Activated T-cell treated with anti-CD3 and anti-CD28 coated beads, Interleukin-2, amount 50 U/mL, for 48 hours (primary cell): ENCODE measurements at regions not wholly inside any gene's neighbourhood (a gene's known extent, or its start where the extent isn't known, plus 50 kb on each side); places are given as distances from the start of the nearest gene placed in this dataset.
"Not testable (repeated sequence)": the region's sequence is repeated elsewhere in the genome, so short reads cannot be mapped to it uniquely, and the experiment has no call there.

ENCODE experiments used
- DNase-seq, 2 experiments: peaks; one replicate each; pipeline ENCODE4 v3.0.0-alpha.2; 2020

DNA sequence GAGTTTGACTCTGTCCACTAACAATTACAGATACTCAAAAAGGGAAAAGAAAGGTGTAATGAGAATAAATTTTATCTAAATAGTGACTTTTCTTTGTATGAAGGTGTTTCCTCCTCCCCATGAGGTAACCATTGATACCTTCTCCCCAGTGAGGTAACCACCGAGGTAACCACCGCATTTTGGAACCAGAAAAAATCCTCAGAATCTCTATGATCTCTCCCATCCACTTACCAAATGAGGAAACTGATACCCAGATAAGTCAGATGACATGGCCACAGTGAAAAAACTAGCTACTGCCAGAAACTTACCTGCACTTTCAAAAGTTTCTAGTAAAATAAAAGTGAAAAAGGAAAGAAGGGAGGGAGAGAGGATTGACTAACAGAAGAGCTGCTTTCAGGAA is 124.0 kb upstream of the FNDC3A start:
- no peak for DNase-seq

DNA sequence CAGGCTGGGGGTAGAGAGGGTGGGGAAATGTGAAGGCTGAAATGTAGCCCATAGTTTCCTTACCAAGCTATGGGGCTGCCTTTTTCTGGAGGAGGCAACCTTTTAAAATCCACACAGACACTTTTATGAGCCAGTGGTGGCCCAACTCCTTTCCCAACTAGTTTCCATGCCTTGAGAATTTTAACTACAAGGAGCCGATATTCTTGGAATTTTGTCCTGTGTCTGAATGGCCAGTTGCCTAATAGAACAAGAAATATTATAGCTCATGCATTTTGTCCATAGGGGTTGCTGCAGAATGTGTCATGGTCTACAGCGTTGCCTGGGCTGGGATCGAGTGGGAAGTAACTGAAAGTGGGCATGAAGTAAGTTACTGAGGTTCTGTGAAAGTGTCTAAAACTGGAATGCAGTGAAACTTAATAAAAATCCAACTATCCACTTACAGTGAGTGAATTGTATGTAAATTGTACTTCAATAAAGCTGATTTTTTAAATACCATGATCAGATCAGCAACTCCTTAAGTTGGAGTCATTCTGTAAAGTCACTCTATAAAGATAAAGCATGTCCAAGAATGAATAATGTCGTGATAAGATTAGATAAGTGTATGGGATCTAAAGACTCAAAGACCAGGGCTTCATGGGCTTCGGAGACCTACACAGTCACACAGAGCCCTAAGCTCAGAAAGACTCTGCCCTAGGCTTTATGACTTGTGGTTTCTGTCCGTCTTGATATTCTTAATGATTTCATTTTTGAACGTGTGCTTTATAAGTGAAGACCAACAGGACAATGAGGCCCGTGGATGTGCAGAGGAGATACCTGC is 122.6 kb upstream of the FNDC3A start:
- DNase-seq: no peak

DNA sequence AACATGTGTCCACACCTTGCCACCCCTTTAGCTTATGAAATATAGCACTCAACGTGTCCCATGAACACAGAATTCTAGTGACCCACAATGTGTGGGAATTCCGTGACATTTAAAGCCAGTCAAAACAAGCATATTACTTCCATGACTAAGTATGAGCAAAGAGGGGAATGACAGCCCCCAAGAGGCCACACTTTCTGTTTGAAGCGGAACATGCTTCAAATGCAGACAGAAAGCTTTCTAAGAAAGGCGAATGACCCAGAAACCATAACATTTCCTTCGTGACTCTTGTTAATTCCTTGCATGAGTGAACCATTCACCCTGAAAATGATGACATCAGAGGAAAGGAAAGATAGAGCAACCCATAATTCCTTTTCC is 122.0 kb upstream of the FNDC3A start:
- peak; percentile 60 to 61 for DNase-seq

DNA sequence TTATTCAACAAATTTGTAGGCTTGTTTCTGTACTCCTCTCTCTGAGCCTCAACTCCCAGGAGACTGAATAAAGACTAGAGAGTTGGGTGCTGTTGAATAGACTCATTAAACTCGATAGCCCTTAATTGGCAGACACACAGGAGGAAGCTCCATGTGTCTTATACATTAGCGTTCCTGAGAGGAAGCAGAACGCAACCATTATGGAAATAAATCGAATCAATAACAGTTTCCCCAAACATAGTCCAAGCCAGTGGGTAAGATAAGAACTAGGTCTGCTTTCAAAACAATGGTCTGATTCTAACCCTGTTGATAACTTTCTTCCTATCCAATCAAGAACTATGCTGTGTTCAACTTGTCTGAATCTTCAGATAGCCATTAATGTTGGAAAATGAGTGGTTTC is 118.1 kb upstream of the FNDC3A start:
- DNase-seq: no peak

DNA sequence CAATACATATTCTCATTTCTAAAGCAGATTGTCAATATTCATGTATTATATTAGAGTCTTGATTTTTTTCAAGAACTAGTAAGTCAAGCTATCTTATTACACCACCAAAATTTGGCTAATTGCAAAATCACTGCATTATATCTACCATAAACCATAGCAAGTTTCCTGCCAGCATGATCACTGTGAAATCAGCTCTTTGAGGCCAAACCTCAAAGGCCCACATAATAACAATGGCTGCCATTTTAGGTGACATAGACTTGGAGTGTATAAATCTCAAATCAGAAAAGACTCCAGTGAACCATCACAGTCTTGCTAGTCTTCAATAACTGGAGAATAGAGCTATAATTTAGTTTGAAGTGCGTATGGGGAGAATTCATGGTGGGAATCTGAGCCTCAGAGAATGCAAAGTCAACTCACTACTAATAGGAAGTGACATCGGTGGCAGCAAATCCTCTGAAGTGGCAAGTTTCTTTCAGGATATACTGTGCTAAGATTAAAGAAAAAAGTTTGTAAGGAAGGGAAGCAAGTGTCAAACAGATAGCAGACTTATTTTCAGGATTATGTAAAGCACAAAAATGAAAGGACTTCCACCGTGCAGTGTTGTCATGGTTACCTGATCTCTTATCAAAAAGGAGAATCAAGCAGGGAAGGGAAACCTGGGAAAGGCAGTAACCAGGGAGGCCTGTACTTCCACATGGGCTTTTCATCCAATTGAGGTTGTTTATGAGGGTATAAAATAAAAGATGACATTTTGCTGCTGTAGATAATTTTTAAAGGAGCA is 117.4 kb upstream of the FNDC3A start:
- DNase-seq: no peak

DNA sequence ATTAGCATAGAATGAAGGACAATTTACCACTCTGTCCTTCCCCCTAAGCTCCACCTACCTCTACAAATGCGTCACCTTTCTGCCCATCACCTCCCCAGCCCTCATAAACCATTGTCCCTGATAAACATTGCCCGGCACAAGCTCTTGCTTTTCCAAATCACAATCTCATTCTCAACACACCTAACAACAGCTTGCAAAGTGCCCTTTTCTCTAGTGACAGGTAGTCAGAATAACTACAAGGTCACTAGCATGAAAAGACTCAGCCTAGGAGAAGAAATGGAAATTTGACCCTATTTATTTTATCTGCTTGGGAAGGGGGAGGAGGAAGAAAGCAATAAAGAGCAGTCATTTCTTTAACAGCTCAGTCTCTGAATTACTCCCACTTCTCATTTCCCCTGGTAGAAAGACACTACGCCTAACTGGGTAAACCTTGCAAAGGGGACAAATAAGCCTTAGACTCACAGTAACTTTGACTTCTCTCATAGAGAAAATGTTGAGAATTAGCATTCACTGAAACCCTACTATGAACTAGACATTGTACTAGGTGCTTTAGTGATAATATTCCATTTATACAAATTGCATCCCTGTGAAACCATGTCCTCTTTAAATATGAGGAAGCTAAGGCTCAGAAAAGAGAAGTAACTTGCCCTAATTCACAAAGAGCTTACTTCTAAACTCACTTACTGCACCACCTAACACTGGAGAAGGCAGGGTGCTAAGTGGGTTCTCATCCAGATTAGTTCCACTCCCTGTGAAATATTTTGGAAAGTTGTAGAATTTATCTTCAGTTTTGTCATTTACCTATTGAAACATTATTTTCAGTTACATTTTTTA is 116.2 kb upstream of the FNDC3A start:
- no peak for DNase-seq

DNA sequence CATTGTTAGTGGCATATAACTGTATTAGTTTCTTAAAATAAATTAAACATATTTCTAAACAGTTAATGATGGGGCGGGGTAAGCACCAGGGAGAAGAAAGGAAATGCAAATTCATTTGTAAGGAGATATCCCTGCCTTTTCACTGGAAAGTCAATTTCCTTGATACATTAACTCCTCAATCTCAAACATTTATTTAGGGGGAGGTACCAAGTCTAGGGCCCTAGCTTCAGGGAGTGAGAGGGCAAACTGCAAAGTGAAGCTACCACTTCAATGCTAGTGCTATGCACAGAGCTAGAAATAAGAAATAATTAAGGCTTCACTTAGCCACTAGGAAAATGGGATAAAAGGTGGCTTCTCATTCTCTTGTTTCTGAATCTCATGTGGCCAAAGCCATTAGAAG is 115.3 kb upstream of the FNDC3A start:
- no peak for DNase-seq

DNA sequence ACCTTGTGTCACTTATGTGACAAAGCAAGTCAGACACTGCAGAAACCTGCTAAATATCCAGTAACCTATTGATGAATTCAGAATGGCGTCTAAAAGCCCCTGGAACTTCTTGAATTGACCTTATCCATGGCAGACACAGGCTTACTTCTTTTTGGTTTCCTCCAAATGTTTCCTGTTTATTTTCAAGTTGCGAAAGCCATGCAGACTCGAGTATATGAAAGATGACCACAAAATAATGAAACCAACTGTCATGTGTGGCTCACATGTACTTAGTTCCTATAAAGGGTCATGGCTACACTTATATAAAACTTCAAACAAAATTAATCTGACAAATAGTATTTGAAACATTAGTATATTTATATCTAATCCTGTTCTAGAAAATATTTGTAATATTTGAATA is 113.1 kb upstream of the FNDC3A start:
- DNase-seq: no peak

DNA sequence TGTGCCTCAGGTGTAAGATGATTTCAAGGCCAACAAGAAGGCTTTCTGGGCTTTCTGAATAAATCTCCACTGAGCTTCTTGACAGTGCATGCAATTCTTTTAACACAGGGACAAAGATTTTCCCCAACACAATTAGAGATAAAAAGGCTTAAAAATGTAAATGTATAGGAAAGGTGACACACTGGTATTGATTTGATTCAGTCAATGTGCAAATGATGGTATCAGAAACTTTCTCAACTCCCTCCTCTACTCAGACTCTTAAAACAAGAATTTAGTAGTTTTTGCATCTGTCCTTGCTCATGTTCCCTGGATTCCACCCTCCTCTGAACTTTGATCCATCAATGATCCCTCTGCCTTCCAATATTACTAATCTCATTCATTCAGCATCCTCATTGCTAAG is 111.6 kb upstream of the FNDC3A start:
- no peak for DNase-seq

DNA sequence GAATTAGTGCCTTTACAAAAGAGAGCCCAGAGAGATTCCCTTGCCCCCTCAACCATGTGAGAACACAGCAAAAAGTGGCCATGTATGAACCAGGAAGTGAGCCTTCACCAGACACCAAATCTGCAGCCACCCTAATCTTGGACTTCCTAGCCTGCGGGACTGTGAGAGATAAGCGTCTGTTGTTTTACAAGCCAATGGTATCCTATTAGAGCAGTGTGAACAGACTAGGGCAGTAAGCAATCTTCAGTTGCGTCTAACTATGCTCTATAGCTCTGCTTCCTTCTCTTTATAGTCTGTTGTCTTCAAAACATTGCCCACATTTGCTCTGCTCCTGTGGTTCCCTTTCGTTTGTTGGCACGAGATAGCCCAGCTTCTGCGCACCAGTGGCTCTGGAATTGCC is 109.5 kb upstream of the FNDC3A start:
- no peak for DNase-seq

DNA sequence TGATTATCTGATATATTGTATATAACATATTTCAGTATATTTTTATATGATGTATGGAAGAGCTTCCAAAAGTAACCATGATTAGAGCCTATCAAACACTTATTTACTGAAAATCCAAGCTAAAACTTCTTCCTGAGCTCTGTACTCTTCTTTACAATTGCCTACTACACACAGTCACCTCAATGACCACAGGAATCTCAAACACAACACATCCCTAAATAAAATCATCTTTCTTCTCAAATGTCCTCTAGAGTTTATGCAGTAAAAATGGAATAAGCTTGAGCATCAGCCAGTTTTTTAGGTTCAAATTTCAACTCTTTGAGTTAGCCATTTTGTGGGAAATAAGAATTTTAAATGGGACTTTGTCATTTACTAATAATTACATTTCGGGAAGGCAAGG is 102.6 kb upstream of the FNDC3A start:
- no peak for DNase-seq

DNA sequence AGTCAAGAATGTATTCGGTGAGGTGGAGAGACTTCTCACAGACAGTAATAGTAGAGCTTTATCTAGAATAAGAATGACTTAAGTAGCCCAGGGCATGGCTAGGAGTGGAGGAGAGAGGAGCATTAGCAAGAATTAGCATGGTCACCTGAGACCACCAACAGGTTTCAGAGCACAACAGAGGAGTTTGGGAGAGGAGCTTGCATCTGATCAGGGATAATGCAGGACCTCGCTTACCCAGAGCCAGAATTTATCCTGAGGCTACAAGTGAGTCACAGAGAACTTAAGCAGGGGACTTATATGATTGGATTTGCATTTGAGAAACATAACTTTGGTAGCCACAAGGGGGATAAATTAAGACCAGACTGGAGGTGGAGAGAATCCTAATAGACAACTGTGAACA is 102.1 kb upstream of the FNDC3A start:
- no peak for DNase-seq

DNA sequence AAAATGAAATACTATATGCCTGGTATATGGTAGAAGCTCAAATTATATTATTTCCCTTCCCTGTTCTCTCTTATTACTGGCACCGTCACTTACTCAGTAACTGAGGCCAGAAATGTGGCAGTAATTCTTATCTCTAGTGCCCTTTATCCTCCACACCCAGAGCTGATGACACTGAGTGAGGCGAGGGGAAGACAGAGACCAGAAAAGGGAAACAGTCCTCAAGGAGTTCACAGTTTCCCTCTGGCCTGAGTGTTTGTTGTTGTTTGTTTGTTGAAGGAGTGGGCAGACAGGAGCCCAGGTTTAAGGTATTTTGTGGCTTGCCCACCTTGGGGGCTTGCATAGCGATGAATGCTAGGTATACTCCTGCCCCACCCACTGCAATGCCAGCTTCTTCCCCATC is 101.5 kb upstream of the FNDC3A start:
- DNase-seq: no peak

DNA sequence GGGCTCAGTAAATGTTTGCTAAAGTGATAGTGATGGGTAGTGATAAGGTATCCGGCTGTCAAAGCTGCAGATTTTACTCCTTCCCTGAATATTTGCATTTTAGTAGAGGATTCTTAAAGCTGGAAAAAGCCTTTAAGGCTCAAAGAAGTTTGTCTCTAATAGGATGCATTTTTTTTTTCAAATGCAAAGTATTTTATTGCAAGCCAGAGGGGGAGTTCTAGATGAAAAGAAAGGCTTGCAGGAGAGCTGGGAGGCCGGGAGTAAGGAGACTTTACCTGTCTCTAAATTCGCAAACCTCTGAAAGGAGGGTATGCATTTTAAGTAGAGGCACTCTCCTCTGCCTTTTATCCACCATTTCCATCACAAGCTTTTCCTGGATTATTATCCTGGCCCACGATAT is 100.7 kb upstream of the FNDC3A start:
- no peak for DNase-seq

DNA sequence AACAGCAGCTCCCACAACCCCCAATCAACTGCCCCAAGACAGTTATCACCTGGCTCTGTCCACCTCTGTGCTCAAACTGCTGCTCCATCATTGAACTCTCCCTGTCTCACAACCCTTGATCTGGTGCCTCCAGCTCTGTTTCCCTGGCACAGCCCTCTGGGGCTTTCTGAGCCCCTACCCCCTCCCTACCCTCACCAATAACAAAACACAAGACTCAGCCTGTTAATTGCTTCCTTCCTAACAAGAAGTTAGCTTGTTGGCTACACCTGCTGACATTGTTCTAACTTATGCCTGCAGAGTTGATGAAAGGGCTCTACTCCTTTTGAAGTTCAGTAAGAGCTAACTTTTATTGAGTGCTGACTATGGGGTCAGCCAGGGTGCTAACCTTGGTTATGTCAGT is 99.4 kb upstream of the FNDC3A start:
- no peak for DNase-seq

DNA sequence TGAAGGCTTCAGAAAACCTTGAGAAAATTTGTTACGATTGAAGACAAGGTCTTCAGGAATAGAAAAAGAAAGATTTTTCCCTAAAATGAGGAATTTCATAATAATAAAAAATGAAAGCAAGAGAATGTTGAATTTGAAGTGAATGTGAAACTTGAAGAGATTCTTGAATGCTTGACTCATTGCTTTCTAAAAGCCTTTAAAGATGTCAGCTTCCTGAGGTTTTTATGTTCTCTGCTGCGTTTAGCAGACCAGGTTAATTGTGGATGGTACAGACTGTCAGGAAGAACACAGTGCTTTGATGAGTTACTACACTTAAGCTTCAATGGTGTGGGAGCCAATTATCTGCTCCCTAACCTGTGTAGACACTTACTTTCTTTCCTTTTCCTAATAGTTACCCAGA is 96.3 kb upstream of the FNDC3A start:
- DNase-seq: no peak

DNA sequence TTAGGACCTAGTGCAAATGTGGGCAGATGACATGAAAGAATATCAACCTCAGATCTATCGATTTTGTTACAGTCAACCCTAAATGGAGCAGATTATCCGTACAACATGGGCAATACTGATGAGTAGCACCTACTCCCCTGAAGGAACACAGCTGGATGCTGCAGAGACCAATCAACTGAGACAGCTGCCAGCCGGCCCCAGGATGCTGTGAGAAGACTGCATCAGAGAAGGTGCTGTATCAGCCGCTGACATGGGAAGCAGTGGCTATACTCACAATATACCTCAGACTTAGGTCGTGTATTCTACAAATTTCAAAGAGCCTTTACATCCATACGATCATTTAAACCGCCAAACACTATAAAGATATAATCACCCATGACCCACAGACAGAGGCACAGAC is 95.9 kb upstream of the FNDC3A start:
- no peak for DNase-seq

DNA sequence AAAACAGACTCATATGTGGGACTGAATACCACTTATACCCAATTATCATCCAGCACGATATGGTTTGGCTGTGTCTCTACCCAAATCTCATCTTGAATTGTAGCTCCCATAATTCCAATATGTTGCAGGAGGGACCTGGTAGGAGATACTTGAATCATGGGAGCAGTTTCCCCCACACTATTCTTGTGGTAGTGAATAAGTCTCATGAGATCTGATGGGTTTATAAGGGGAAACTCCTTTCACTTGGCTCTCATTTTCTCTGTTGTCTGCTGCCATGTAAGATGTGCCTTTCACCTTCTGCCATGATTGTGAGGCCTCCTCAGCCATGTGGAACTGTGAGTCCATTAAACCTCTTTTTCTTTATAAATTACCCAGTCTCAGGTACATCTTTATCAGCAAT is 91.9 kb upstream of the FNDC3A start:
- DNase-seq: not testable (repeated sequence)

DNA sequence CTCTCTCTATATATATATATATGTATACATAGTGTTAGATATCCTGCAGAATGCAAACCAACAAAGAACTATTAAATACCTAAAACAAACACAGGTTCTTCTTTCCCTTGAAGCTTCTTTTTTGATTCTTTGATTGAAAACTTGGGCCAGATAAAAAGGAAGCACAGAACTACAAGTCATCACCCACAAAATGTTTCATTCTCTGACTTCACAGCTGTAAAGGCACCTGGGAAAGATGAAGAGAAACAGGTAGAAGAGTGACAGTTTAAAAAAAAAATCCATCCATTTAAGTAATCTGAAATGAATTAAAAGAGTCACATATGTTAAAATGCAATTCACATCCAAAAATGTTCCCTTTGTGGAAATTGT is 90.7 kb upstream of the FNDC3A start:
- DNase-seq: no peak

DNA sequence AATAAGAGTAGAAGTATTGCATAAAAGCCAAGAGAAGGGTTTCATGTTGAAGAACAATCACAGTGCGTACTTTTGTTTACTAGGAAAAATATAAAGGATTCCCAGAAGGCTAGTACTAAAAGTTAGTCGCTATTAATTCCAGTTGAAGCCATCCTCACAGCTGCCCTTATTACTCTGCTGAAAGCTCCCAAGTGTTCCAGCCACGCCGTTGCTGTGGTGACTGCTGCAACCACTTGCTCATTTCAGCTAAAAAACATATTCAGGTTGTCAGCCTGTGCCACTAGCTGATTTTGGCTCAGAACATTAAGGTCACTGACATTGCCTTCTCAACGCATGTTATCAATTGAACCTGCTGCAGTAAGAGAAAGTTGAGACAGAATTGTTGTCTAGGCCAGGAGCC is 87.1 kb upstream of the FNDC3A start:
- no peak for DNase-seq

DNA sequence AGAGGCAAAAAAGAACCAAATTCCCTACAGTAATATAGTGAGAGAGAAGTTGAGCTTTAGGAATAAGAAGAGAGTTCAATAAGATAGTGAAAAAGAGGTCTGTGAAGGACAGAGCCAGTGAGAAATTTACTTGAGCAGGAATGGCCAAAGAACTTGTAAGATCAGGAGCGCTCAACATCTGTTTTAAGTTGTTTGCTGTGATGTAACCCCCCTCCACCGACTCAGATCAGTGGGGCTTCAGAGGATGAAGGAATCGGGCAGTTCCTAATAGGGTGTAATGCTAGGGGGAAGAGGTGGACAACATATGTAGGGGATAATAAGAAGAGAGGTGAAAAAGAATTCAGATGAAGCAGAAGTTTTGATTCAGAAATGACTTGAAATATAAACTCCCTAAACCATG is 85.3 kb upstream of the FNDC3A start:
- no peak for DNase-seq

DNA sequence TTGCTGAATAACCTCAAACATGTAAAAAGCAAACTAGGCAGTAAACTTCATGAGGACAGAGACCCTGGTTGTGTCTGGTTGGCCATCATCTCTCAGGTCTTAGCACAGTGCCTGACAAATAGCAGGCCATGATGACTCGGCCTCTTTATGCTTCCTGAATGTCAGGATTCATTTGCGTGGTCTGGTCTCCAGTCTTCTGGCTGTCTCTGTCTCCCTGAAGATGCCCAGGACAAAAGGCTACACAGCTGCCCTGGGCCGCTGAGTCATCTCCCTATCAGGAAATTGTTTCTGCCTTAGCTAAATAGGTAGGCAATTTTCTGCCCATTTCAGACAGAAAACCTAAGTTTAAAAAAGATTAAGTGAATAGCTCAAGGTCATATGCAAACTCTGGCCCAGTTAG is 84.1 kb upstream of the FNDC3A start:
- peak in 1 of 2 experiments; percentile 27 for DNase-seq

DNA sequence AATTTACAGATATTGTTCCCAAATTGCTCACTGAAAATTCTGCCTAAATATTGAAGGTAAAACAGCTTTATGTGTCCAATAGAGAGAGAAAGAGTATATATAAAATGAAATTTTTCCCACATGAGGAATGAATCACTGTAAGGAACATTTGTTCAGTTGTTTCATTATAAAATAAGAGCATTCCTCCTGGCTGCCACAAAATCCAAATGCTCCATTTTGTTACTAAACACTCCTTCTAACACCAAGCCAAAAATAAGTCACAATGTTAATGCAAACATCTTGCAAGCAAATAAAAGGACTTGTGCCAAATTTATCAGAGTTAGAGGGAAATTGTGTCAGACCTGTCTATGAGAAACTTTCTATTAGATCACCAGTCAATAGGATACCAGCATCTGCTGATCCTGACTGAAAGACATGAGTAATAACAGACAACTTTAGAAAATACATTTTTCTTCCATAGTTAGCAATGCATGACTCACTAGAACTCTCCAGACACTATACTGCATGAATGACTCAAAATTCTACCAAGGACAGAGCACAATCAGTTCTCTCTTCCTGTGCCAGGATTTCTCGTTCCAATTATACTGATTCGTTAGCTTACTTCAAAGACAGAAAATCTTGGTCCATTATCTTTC is 83.5 kb upstream of the FNDC3A start:
- no peak for DNase-seq
